Inflammatory macrophage treated with lipopolysaccharide for 4 hours (primary cell): ENCODE measurements at regions not wholly inside any gene's neighbourhood (a gene's known extent, or its start where the extent isn't known, plus 50 kb on each side); places are given as distances from the start of the nearest gene placed in this dataset.
A peak's percentile ranks its signal among the peaks of the same experiment; 100 is the strongest.

Experiments
- DNase-seq: peaks from one replicate; pipeline ENCODE4 v3.0.0-alpha.2; 2020

GRCh38 chr14:55769877-55770276, 189.9 kb downstream of the KTN1 start:
- DNase-seq, result no peak

GRCh38 chr14:55771242-55771981, 191.4 kb downstream of the KTN1 start:
- DNase-seq, result no peak

- no peak for DNase-seq
Observed at GRCh38 chr14:55772486-55772885, 192.5 kb downstream of the KTN1 start.

GRCh38 chr14:55773312-55773711, 193.3 kb downstream of the KTN1 start:
- DNase-seq, result no peak

GRCh38 chr14:55773984-55774545, 194.1 kb downstream of the KTN1 start:
- DNase-seq, result no peak

DNA sequence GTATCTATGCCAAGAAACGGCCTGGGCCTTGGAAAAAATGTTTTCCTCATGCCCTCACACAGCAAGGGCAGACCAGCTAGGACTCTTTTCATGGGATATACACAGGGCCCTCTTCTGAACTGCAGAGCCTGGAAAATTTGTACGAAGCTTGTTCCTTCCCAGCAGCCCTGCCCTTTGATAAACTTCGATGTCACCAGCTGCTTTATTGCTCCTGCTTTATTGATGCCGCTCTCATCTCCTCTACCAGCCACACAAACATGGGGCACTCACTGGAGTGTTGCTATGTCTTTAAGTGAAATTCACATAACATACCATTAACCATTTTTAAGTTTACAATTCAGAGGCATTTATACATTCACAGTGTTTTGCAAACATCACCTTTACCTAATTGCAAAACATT, 197.9 kb downstream of the KTN1 start:
- no peak for DNase-seq

DNA sequence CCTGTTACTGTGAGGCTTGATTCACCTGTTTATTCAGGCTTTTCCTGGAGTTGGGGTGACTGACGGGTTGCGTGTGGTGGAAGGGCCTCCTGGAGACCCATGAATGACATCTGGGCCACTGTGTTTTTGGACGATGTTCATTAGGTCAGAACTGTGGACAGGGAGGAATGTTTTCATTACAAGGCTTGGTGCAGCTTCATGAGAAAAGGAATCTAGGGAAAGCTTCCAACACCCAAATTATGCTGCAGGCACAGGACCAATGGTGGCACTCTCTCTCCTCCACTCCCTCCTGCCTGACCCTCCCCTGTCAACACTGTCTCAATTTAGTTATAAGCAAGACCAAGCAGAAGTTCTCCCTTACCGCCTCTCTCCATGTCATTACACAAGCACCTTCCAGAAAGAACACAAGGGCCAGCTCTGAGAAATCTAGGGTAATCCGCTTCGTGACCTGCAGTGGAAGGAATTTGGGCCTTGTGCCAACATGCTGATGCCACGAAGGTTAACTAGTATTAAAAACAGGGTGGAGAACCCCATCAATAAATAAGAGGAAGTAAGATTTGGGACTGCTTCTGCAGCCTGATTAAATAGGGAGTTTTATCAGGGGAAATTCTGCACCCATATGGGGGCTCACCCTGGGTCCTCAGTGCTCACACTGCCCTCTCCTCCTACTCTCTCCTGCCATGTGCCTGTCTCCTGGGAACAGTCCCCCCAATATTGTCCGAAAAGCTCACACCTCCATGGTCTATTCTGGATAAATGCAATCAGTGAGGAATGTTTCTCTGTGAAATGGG, 200.3 kb downstream of the KTN1 start:
- DNase-seq, result peak; percentile 35

DNA sequence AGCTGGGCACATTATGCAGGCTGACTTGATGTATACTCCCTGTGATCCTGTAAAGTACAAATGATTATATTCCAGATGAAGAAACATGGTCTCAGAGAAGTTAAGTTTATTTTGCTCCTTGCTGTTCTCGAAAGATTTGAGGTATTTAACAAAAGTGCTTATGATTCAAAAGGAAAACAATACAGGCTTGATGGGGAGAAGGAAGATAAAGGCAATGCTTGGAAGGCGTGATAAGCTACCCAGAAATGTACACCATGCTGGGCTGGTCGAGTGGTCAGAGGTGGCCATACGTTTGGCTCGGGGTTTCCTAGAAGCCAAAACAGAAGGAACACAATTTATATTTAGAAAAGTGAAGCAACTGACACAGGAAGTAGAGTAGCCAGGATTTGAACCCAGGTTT, 201.0 kb downstream of the KTN1 start:
- no peak for DNase-seq

- DNase-seq, result no peak
Observed at GRCh38 chr14:55782166-55782565, 202.2 kb downstream of the KTN1 start.

DNA sequence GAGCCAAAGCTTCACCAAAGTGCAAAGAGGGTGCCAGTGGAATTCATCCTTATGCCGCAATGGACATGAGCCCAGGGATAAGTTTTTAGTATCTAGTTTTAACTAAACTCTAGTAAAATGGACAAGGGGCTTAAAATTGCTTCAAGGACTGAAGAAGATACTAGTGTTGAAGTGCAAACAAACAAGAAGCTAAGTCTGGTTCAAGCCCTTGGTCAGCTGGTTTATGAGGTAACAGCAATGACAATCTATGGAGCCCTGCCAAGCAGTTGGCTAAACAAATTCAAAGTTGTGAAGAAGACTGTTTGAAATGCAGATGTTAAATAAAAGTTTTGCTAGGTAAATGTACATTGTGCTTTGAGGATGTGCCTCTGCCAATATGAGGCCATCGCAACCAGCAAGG, 209.4 kb downstream of the KTN1 start:
- DNase-seq, result no peak

GRCh38 chr14:55794655-55795595, 214.9 kb downstream of the KTN1 start:
- no peak for DNase-seq

DNA sequence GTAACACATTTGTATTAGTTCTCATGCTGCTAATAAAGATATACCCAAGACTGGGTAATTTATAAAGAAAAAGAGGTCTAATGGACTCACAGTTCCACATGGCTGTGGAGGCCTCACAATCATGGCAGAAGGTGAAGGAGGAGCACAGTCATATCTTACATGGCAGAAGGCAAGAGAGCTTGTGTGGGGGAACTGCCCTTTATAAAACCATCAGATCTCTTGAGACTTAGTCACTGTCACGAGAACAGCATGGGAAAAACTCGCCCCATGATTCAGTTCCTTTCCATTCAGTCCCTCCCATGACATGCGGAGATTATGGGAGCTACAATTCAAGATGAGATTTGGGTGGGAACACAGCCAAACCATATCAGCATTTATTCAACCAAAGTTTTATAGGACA, 216.5 kb downstream of the KTN1 start:
- DNase-seq, result peak; percentile 65

- no peak for DNase-seq
Observed at GRCh38 chr14:55798406-55798805, 218.4 kb downstream of the KTN1 start.

DNA sequence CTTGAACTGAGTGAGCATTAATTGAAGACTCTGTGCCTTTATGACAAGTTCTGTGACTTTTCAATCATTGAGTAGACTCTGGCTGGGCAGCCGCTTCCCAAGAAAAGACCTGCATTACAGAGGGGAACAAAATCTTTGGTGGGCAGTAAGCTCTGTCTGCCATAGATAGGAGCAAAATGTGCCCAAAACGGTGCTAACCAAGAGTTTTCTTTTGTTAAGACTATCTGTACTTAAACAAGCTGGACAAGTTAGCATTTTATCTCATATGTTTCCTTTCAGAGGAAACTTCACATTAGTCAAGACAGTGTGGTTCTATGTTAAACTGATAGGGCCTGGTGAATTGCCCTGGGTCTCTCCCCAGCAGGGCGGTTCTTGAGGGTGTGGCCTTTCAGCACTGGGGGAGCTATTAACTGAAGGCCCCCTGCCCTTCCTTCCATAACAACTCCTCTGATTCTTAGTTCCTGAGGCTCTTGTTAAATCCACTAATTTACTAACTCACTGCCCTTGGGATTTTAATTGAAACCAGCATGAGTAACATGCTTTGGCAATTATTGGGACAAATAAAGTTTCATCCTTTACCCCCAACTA, 219.6 kb downstream of the KTN1 start:
- no peak for DNase-seq

GRCh38 chr14:55800156-55800785, 220.3 kb downstream of the KTN1 start:
- no peak for DNase-seq

DNA sequence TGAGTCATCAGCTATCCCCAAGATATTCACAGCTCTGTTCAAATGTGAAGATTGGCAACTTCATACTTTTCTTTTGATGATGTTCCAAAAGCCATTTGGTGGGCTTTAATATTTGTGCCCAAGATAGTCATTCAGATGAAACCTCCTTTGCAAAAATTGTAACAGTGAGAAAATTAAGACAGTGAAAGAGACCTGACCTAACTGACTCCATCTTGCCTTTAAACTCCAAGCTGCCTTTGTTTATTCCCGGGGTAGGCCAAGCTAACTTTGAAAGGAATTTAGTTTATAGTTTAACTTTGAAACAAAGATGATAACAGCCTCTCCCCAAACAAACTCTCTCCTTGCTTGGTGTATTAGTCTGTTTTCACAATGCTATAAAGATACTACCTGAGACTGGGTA, 221.1 kb downstream of the KTN1 start:
- no peak for DNase-seq

GRCh38 chr14:55802986-55803872, 223.2 kb downstream of the KTN1 start:
- DNase-seq, result peak; percentile 31

GRCh38 chr14:55803873-55804553, 224.0 kb downstream of the KTN1 start:
- no peak for DNase-seq

DNA sequence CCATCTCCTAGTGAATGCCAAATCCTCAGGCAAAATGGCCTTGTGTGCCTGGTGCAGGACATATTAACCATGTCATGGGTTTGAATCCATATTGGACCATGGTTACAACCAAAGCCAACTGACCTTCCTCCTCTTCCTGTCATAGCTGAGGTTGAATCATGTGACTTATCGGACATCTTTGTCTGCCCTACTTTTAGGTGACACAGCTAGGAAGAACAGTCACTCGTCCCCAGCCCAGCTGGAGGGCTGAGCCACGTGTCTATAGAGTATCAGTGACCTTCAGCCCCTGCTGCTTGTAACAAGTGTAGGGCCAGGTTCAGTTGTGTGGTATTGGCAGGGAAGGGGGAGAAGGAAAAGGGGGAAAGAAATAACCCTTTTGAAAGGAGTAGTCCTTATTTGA, 225.2 kb downstream of the KTN1 start:
- no peak for DNase-seq
